GM12864 (cell line): ENCODE measurements at regions not wholly inside any gene's neighbourhood (a gene's known extent, or its start where the extent isn't known, plus 50 kb on each side); places are given as distances from the start of the nearest gene placed in this dataset.

Experiments
- DNase-seq: peaks from one replicate; pipeline ENCODE4 v3.0.0-alpha.2; 2011; ENCODE audit warnings: low read depth
- H3K4me3 ChIP-seq: 2 replicates; pipeline ENCODE4 v1.5.1; 2011; ENCODE audit warnings: mild to moderate bottlenecking, low read depth, low read length, control low read depth
- CTCF ChIP-seq: IDR thresholded peaks from 2 replicates; pipeline ENCODE4 v1.5.1; 2011; ENCODE audit warnings: low read depth, mild to moderate bottlenecking, moderate library complexity, low read length, control low read depth, inconsistent platforms; ENCODE audit errors: missing control alignments

GRCh38 chr5:93346301-93346700, 234.7 kb downstream of the NR2F1-AS1 start:
- no peak for DNase-seq
- no peak overlapping the region for H3K4me3 ChIP-seq
- no peak for TF ChIP-seq CTCF

GRCh38 chr5:93343570-93343969, 237.4 kb downstream of the NR2F1-AS1 start:
- DNase-seq = peak; percentile 68
- H3K4me3 ChIP-seq = no peak overlapping the region
- TF ChIP-seq CTCF = no peak

GRCh38 chr5:93342563-93343061, 238.4 kb downstream of the NR2F1-AS1 start:
- DNase-seq = peak; percentile 66
- no peak for TF ChIP-seq CTCF
- H3K4me3 ChIP-seq = no peak overlapping the region; the same call in none of the 2 replicates

GRCh38 chr5:93340881-93341280, 240.1 kb downstream of the NR2F1-AS1 start:
- TF ChIP-seq CTCF = no peak
- DNase-seq = no peak
- no peak overlapping the region for H3K4me3 ChIP-seq

GRCh38 chr5:93337138-93337537, 243.9 kb downstream of the NR2F1-AS1 start:
- no peak for DNase-seq
- no peak overlapping the region for H3K4me3 ChIP-seq
- no peak for TF ChIP-seq CTCF

- no peak overlapping the region for H3K4me3 ChIP-seq
- TF ChIP-seq CTCF = no peak
- no peak for DNase-seq
Measured at GRCh38 chr5:93336330-93337110, 244.5 kb downstream of the NR2F1-AS1 start.

- no peak for TF ChIP-seq CTCF
- no peak for DNase-seq
- no peak overlapping the region for H3K4me3 ChIP-seq
Measured at GRCh38 chr5:93331863-93332262, 249.2 kb downstream of the NR2F1-AS1 start.
